ENCODE measurements at regions not wholly inside any gene's neighbourhood (a gene's known extent, or its start where the extent isn't known, plus 50 kb on each side); places are given as distances from the start of the nearest gene placed in this dataset.

DNA sequence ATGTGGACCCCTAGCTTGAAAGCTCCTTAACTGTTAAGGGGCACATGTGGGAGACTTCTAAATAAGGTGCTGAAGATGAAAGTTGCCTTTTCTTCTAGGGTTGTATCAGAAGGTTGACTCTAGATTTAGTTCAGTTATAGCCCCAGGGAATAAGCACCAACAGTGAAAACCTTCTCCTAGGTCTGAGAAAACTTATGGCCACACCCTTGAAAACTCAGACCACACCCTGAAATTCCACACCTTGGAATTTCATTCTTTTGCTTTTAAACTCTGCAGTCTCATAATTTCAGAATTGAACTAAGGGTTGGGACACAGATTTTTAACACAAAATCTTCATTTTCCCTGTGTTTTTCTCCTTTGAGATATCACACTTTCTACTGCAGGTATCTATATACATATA, 355.8 kb upstream of the IL12A start:
- H3K4me3 ChIP-seq = no peak overlapping the region
- no peak for DNase-seq
- ATAC-seq = no peak
- TF ChIP-seq, protein P1, sequence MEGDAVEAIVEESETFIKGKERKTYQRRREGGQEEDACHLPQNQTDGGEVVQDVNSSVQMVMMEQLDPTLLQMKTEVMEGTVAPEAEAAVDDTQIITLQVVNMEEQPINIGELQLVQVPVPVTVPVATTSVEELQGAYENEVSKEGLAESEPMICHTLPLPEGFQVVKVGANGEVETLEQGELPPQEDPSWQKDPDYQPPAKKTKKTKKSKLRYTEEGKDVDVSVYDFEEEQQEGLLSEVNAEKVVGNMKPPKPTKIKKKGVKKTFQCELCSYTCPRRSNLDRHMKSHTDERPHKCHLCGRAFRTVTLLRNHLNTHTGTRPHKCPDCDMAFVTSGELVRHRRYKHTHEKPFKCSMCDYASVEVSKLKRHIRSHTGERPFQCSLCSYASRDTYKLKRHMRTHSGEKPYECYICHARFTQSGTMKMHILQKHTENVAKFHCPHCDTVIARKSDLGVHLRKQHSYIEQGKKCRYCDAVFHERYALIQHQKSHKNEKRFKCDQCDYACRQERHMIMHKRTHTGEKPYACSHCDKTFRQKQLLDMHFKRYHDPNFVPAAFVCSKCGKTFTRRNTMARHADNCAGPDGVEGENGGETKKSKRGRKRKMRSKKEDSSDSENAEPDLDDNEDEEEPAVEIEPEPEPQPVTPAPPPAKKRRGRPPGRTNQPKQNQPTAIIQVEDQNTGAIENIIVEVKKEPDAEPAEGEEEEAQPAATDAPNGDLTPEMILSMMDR (IDR thresholded peaks at IDR 0.05) = no peak
- H3K27ac ChIP-seq = no peak overlapping the region
- no peaks in the 10 kb centered on the region for H3K36me3 ChIP-seq
- H3K9me3 ChIP-seq = no peaks in the 10 kb centered on the region
- H3K4me1 ChIP-seq = no peaks in the 10 kb centered on the region
- intact Hi-C loops (cut with DNase I) = no loop called here
- no peaks in the 10 kb centered on the region for H3K27me3 ChIP-seq

DNA sequence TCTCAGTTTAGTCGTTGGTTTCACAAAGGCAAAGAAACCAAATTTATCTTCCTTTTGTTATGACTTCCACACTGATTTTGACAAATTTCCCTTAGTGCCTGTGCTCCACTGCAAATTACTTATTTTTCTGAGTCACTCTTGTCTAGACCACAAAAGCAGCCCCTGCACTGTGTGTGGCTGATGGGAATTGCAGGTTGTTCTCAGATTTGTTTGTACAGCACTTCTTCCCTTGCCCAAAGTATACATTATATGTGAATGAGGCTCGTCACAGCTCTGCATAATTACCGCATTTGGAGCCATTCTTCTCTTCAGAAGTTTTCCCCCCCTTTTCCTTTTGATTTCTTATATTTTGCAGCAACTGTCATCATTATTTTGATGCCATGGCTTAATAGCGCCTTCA, 354.2 kb upstream of the IL12A start:
- Histone ChIP-seq H3K4me1 (no peaks in the 10 kb centered on the region), H3K36me3 (no peaks in the 10 kb centered on the region), H3K27me3 (no peaks in the 10 kb centered on the region), H3K27ac (no peak overlapping the region), H3K4me3 (no peak overlapping the region), H3K9me3 (no peaks in the 10 kb centered on the region)
- TF ChIP-seq, protein P1 (IDR thresholded peaks at IDR 0.05) = no peak
- 79 to 88% methylated on average over 4 of the region's 4 CpGs for WGBS, 2 donors
- no peak for ATAC-seq
- intact Hi-C loops (cut with DNase I) = no loop called here
- no peak for DNase-seq

DNA sequence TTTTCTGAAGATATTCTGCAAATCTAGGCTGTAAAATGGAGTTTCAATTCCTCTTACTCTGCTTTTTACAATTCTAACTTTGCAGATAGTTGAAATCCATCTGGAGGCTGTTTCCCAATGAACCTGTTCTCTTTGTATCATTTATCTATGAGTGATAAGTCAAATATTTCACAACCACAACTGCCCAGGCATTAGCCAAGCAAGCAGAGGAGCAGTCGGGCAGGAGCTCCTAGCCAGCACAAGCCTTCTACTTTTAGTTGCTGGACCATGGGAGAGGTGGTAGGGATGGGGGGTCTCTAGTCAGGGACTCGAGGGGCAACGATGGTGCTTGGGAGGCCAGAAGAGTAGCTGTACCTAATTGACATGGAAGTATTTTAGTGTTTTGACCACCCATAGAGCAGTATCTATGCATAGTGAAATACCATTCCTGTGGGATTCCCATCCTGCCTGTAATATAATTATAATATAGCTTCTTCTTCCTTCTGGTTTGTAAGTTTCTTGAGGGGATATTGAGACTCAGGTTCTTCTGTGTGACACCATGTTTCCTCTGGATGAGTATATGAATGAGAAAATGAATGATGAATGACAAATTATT, 353.5 kb upstream of the IL12A start:
- Histone ChIP-seq H3K4me1 (no peaks in the 10 kb centered on the region), H3K36me3 (no peaks in the 10 kb centered on the region), H3K4me3 (no peak overlapping the region), H3K27me3 (no peaks in the 10 kb centered on the region), H3K9me3 (no peaks in the 10 kb centered on the region), H3K27ac (no peak overlapping the region)
- no peak for ATAC-seq
- intact Hi-C loops (cut with DNase I) = no loop called here
- TF ChIP-seq, protein P1 (IDR thresholded peaks at IDR 0.05) = no peak
- 55 to 64% methylated on average over 3 of the region's 3 CpGs for WGBS, 2 donors
- no peak for DNase-seq

DNA sequence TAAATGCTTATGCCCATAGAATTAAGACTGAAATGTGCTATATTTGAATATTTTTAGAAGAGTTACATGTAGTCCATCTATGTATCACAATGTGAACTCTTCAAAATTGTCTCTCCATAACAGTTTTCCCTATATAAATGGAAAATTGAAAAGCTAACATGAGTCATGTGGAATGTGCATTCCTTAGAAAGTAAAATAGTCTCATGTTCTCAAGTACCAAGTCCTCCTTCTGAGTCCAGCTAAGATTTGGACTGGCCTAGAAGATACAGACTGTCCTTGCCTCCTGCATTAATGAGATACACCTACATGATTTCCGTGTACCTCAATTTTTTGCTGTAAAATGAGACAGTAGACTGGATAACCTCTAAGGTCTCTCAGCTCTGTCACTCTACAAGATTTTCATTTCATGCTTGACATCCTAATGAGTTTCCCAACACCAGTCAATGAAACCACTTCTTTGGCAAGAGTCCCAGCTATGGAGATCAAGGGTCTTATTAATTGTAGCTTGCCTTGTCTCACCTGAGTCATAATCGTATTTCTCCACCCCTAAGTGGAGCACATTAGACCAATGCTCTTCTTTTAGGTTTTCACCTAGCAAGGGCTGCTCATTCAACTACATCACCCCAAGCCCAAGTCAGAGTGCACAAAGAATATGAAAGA, 350.6 kb upstream of the IL12A start:
- Histone ChIP-seq H3K4me1 (no peaks in the 10 kb centered on the region), H3K36me3 (no peaks in the 10 kb centered on the region), H3K9me3 (no peaks in the 10 kb centered on the region), H3K27ac (no peak overlapping the region), H3K27me3 (no peaks in the 10 kb centered on the region), H3K4me3 (no peak overlapping the region)
- no peak for DNase-seq
- TF ChIP-seq, protein P1 (IDR thresholded peaks at IDR 0.05) = no peak
- no peak for ATAC-seq
- intact Hi-C loops (cut with DNase I) = no loop called here
- WGBS, 2 donors = 84 to 92% methylated on average over 2 of the region's 2 CpGs
